ENCODE measurements at regions not wholly inside any gene's neighbourhood (a gene's known extent, or its start where the extent isn't known, plus 50 kb on each side); places are given as distances from the start of the nearest gene placed in this dataset.

GRCh38 chr15:98402486-98402885, 245.9 kb upstream of the IGF1R start:
- Histone ChIP-seq H3K79me2 (ENCODE audit: insufficient read depth, low read length) (no peaks in the 10 kb centered on the region), H3K4me3 (ENCODE audit: low read length, poor library complexity, severe bottlenecking) (no peak overlapping the region), H3K4me2 (ENCODE audit: low read depth, low read length, poor library complexity, severe bottlenecking) (no peak overlapping the region), H3K27me3 (ENCODE audit: insufficient read depth, low read length, poor library complexity, severe bottlenecking) (no peaks in the 10 kb centered on the region), H3K9me3 (ENCODE audit: insufficient read depth, low read depth, low read length) (no peaks in the 10 kb centered on the region), H3K4me1 (ENCODE audit: insufficient read depth, low read length, poor library complexity, severe bottlenecking) (no peaks in the 10 kb centered on the region), H3K36me3 (ENCODE audit: insufficient read depth, low read length) (no peaks in the 10 kb centered on the region), H3F3A (ENCODE audit: low read depth) (no peaks in the 10 kb centered on the region), H3K9me2 (replicated peaks; ENCODE audit: low read depth, low read length) (no peaks in the 10 kb centered on the region), H2AFZ (ENCODE audit: low read length) (no peak overlapping the region), H4K20me1 (ENCODE audit: insufficient read depth, low read length, poor library complexity, severe bottlenecking) (no peaks in the 10 kb centered on the region), H3K9ac (ENCODE audit: low read depth, low read length, poor library complexity, severe bottlenecking) (no peak overlapping the region)
- TF ChIP-seq EZH2phosphoT487 (IDR thresholded peaks at IDR 0.05; ENCODE audit: borderline replicate concordance): no peak
- no peak for TF ChIP-seq CTCF (conservative IDR thresholded peaks at IDR 0.05; ENCODE audit: low read length)

GRCh38 chr15:98403169-98403568, 245.2 kb upstream of the IGF1R start:
- H3K9ac ChIP-seq (ENCODE audit: low read depth, low read length, poor library complexity, severe bottlenecking): no peak overlapping the region
- H3K9me2 ChIP-seq (replicated peaks; ENCODE audit: low read depth, low read length): no peaks in the 10 kb centered on the region
- H3K4me1 ChIP-seq (ENCODE audit: insufficient read depth, low read length, poor library complexity, severe bottlenecking): no peaks in the 10 kb centered on the region
- TF ChIP-seq CTCF (conservative IDR thresholded peaks at IDR 0.05; ENCODE audit: low read length): no peak
- no peaks in the 10 kb centered on the region for H3K36me3 ChIP-seq (ENCODE audit: insufficient read depth, low read length)
- H3F3A ChIP-seq (ENCODE audit: low read depth): no peaks in the 10 kb centered on the region
- H3K9me3 ChIP-seq (ENCODE audit: insufficient read depth, low read depth, low read length): no peaks in the 10 kb centered on the region
- H3K4me3 ChIP-seq (ENCODE audit: low read length, poor library complexity, severe bottlenecking): no peak overlapping the region
- no peaks in the 10 kb centered on the region for H3K27me3 ChIP-seq (ENCODE audit: insufficient read depth, low read length, poor library complexity, severe bottlenecking)
- H4K20me1 ChIP-seq (ENCODE audit: insufficient read depth, low read length, poor library complexity, severe bottlenecking): no peaks in the 10 kb centered on the region
- H3K4me2 ChIP-seq (ENCODE audit: low read depth, low read length, poor library complexity, severe bottlenecking): no peak overlapping the region
- no peak overlapping the region for H2AFZ ChIP-seq (ENCODE audit: low read length)
- no peaks in the 10 kb centered on the region for H3K79me2 ChIP-seq (ENCODE audit: insufficient read depth, low read length)

- no peaks in the 10 kb centered on the region for H3K79me2 ChIP-seq (ENCODE audit: insufficient read depth, low read length)
- no peak overlapping the region for H3K9ac ChIP-seq (ENCODE audit: low read depth, low read length, poor library complexity, severe bottlenecking)
- H3K27me3 ChIP-seq (ENCODE audit: insufficient read depth, low read length, poor library complexity, severe bottlenecking): no peaks in the 10 kb centered on the region
- no peak overlapping the region for H3K4me2 ChIP-seq (ENCODE audit: low read depth, low read length, poor library complexity, severe bottlenecking)
- H3K4me1 ChIP-seq (ENCODE audit: insufficient read depth, low read length, poor library complexity, severe bottlenecking): no peaks in the 10 kb centered on the region
- H4K20me1 ChIP-seq (ENCODE audit: insufficient read depth, low read length, poor library complexity, severe bottlenecking): no peaks in the 10 kb centered on the region
- H3K36me3 ChIP-seq (ENCODE audit: insufficient read depth, low read length): no peaks in the 10 kb centered on the region
- H3K4me3 ChIP-seq (ENCODE audit: low read length, poor library complexity, severe bottlenecking): no peak overlapping the region
- H3F3A ChIP-seq (ENCODE audit: low read depth): no peaks in the 10 kb centered on the region
- H2AFZ ChIP-seq (ENCODE audit: low read length): no peak overlapping the region
- H3K9me3 ChIP-seq (ENCODE audit: insufficient read depth, low read depth, low read length): no peaks in the 10 kb centered on the region
- H3K9me2 ChIP-seq (replicated peaks; ENCODE audit: low read depth, low read length): no peaks in the 10 kb centered on the region
- TF ChIP-seq EZH2phosphoT487 (IDR thresholded peaks at IDR 0.05; ENCODE audit: borderline replicate concordance): no peak
- TF ChIP-seq CTCF (conservative IDR thresholded peaks at IDR 0.05; ENCODE audit: low read length): no peak
These were observed 244.8 kb upstream of the IGF1R start for GRCh38 chr15:98403569-98403968.

All from Loucy (cell line).